ENCODE measurements at regions not wholly inside any gene's neighbourhood (a gene's known extent, or its start where the extent isn't known, plus 50 kb on each side); places are given as distances from the start of the nearest gene placed in this dataset.

GRCh38 chr6:19159561-19159960, 677.6 kb upstream of the ID4 start:
- no peaks in the 10 kb centered on the region for H3K9me3 Mint-ChIP-seq
- H3K27me3 Mint-ChIP-seq (ENCODE audit: low read depth): peaks cover 2% of the 10 kb centered on the region
- no peak overlapping the region for H3K27ac Mint-ChIP-seq
- H3K4me1 Mint-ChIP-seq: peaks cover 5% of the 10 kb centered on the region
- no peak for DNase-seq (ENCODE audit: low spot score in 2 of 2, unreplicated experiment in 2 of 2)
- no peak for TF ChIP-seq CTCF (IDR thresholded peaks at IDR 0.05; ENCODE audit: unreplicated experiment)
- H3K36me3 Mint-ChIP-seq: no peaks in the 10 kb centered on the region
- no peak overlapping the region for H3K4me3 Mint-ChIP-seq

DNA sequence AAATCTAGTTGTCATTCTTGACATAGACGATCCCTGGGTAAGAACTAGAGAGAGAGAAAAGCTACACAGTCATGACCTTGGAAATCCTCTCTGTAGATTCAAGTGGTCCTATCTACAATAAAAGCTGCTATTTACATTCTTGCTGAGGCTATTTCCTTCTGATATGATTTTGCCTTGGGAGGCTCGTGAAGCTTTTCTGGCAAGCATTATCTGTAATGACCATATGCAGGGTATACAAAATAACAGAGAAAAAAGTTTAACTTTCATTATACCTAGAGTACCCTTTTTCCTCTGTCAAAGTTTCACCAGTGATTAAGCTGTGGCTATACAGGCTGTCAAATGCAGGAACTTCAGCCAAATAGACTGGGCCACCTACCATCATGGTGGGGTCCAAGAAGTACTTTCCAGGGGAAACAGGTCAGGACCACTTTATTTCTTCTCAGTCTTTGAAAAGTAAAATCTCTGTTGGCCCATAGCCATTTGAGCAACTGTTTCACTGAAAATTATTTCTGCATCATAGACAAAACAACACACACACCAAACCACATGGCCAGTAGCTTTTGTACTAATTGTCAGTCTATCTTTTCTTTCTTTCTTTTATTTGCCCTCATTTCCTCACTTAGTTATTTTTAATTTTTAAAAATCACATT, 677.0 kb upstream of the ID4 start:
- H3K27me3 Mint-ChIP-seq (ENCODE audit: low read depth): peaks cover 6% of the 10 kb centered on the region
- H3K27ac Mint-ChIP-seq: no peak overlapping the region

DNA sequence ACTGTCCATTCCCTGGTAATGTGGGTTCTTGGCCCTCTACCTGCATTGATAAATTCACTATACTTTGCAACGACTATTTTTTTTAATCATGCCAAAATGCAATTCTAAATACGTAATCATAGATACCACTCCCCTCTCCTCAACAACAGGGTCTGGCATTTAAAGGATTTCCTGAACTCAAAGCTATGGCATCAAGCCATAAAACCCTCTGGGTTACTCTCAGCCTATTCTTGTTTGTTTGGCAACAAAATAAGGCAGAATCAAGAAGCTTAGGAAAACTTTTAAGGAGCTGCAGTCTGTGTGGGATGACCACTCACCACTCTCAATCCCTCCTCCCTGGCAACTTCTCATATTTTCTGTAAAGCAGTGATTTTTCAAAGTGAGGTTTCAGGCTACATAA, 669.9 kb upstream of the ID4 start:
- peaks cover 6% of the 10 kb centered on the region for H3K27me3 Mint-ChIP-seq (ENCODE audit: low read depth)
- H3K27ac Mint-ChIP-seq: no peak overlapping the region
- H3K36me3 Mint-ChIP-seq: no peaks in the 10 kb centered on the region
- no peak for DNase-seq (ENCODE audit: low spot score in 2 of 2, unreplicated experiment in 2 of 2)
- no peaks in the 10 kb centered on the region for H3K9me3 Mint-ChIP-seq
- no peak for TF ChIP-seq CTCF (IDR thresholded peaks at IDR 0.05; ENCODE audit: unreplicated experiment)
- peaks cover 15% of the 10 kb centered on the region for H3K4me1 Mint-ChIP-seq
- H3K4me3 Mint-ChIP-seq: no peak overlapping the region

More for the DNA sequence above, 677.0 kb upstream of the ID4 start:
- no peak for DNase-seq (ENCODE audit: low spot score in 2 of 2, unreplicated experiment in 2 of 2)
- Mint-ChIP-seq H3K4me3 (no peak overlapping the region), H3K36me3 (no peaks in the 10 kb centered on the region), H3K9me3 (no peaks in the 10 kb centered on the region), H3K4me1 (peaks cover 5% of the 10 kb centered on the region)
- no peak for TF ChIP-seq CTCF (IDR thresholded peaks at IDR 0.05; ENCODE audit: unreplicated experiment)

DNA sequence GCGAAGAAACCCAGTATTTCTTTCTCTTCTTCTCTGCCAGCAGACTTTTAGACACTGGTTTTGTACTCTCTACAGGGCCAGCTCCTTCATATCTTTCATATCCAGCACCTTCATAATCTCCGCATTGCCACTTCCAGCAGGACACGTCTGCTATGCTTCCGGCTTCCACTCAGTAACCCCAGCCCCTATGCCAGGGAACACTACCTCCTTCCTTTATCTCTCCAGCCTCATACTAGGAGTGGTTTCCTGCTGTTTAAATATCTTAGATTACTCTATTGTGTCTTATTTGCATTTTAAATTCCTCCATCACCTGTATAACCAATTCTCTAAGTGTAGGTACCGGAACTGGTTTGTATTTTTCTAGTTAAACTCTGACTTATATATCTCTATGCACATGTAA, 667.8 kb upstream of the ID4 start:
- H3K36me3 Mint-ChIP-seq: no peaks in the 10 kb centered on the region
- no peak overlapping the region for H3K27ac Mint-ChIP-seq
- H3K27me3 Mint-ChIP-seq (ENCODE audit: low read depth): peaks cover 4% of the 10 kb centered on the region
- H3K4me1 Mint-ChIP-seq: peaks cover 15% of the 10 kb centered on the region
- DNase-seq (ENCODE audit: low spot score in 2 of 2, unreplicated experiment in 2 of 2): no peak
- no peak overlapping the region for H3K4me3 Mint-ChIP-seq
- TF ChIP-seq CTCF (IDR thresholded peaks at IDR 0.05; ENCODE audit: unreplicated experiment): no peak
- no peaks in the 10 kb centered on the region for H3K9me3 Mint-ChIP-seq

DNA sequence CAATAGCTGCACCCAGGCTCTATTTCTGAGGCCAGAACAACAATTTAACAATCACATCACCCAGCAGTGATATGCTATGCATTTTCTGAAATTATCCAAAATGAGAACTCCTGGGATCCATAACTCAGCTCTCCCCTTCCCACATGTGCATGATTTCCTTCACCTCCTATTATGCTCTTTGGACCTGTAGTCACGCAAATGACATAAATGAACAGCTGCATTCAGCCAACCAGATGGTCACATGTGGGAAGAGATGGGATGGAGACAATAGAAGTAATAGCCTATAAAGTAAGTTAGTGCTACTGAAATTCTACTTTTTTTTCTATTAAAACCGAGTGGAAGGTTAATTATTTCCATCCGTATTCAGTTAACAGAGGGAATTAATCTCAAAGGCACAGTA, 662.1 kb upstream of the ID4 start:
- Mint-ChIP-seq H3K9me3 (peaks cover 11% of the 10 kb centered on the region), H3K27ac (no peak overlapping the region), H3K27me3 (ENCODE audit: low read depth) (no peaks in the 10 kb centered on the region), H3K4me3 (no peak overlapping the region), H3K36me3 (peaks cover 2% of the 10 kb centered on the region), H3K4me1 (peaks cover 8% of the 10 kb centered on the region)
- no peak for TF ChIP-seq CTCF (IDR thresholded peaks at IDR 0.05; ENCODE audit: unreplicated experiment)
- no peak for DNase-seq (ENCODE audit: low spot score in 2 of 2, unreplicated experiment in 2 of 2)
